ENCODE measurements at regions not wholly inside any gene's neighbourhood (a gene's known extent, or its start where the extent isn't known, plus 50 kb on each side); places are given as distances from the start of the nearest gene placed in this dataset.

- TF ChIP-seq CTCF (IDR thresholded peaks at IDR 0.05) = no peak
- TF ChIP-seq POLR2AphosphoS5 (IDR thresholded peaks at IDR 0.05; ENCODE audit: low read depth, low read length) = no peak
- no peak for TF ChIP-seq SIN3A (IDR thresholded peaks at IDR 0.05; ENCODE audit: borderline replicate concordance, insufficient read depth, low read depth, low read length)
Measured at GRCh38 chr3:43865351-43865750, 174.6 kb downstream of the ABHD5 start.

All from Panc1 (cell line).